Stimulated activated CD4-positive, alpha-beta T cell treated with anti-CD3 and anti-CD28 coated beads, Interleukin-12 subunit alpha, Interleukin-12 subunit beta, amount 100 ng/mL, for 24 hours (primary cell): ENCODE measurements at regions not wholly inside any gene's neighbourhood (a gene's known extent, or its start where the extent isn't known, plus 50 kb on each side); places are given as distances from the start of the nearest gene placed in this dataset.

Experiments
- DNase-seq, 2 experiments: peaks; one replicate each; pipeline ENCODE4 v3.0.0-alpha.2; 2020; ENCODE audit warnings: low read depth in 2 of 2

GRCh38 chr19:31706691-31707620 is 357.7 kb upstream of the TSHZ3 start:
- DNase-seq, result no peak

DNA sequence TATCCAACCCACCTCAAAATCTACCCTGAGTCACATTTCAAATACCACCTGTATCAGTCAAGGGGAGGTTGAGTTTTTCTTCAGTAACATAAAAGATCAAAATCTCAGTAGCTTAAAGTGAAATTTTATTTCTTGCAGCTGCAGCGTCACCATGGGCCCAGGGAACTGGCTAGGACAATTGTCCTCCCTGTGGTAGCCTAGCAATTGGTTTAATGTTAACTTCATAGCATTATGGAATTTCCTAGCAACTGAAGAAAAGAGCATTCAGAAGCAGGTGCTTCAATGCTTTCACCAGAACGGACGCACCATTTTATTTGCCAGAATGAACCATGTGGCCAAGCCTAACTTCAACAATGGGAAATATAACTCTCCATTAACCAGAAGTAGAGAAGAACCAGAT is 359.3 kb upstream of the TSHZ3 start:
- DNase-seq, result no peak

DNA sequence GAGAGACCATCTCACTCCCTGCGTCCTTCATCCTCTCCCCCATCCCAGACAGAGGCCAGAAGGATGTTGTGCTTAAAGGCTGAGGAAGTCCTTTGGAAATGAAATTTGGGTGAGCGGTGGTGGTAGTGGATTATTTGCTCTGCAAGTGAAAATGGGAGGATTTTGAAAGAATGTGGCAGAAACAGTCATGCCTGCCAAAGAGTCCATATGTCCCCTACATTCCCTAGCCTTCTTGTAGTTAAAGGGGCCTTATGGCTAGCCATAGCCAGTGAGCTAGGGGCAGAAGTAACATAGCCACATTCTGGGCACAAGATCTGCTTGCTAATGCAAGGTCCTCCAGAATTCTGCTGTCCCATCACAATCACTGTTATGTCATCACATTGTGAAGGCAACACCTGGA is 360.2 kb upstream of the TSHZ3 start:
- no peak for DNase-seq

DNA sequence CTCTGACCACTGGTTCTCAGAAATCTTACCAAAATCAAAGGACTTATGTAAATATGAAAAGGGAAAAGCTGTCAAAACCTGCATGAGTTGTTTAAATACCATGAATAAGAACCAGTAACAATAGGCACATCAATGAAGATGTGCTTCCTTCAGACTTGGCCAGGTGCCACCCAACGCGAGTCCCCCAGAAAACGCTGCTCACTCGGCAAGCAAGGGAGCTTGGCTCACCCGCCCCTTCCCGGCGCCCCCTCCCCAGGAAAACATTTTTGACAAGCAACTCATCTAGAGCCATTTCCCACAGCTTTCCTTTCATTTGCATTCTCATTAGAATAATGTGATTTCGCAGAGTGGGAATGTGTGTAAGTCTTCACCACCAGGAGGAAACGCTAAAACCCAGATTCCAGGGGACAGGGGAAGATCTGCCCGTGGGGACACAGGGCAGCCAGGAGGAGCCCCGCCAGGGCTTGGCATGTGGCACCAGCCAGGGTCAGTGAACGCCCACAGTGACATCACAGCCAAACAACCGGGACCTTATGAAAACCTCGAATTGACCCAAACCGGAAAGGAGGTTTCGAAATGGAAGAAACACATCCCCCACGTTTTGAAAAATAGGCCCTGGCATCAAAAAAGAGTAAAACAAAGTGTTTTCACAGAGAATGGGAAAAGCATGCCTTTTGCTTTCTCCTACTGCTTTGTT is 366.2 kb upstream of the TSHZ3 start:
- DNase-seq, result no peak

- no peak for DNase-seq
Observed at GRCh38 chr19:31716826-31717225, 367.6 kb upstream of the TSHZ3 start.

DNA sequence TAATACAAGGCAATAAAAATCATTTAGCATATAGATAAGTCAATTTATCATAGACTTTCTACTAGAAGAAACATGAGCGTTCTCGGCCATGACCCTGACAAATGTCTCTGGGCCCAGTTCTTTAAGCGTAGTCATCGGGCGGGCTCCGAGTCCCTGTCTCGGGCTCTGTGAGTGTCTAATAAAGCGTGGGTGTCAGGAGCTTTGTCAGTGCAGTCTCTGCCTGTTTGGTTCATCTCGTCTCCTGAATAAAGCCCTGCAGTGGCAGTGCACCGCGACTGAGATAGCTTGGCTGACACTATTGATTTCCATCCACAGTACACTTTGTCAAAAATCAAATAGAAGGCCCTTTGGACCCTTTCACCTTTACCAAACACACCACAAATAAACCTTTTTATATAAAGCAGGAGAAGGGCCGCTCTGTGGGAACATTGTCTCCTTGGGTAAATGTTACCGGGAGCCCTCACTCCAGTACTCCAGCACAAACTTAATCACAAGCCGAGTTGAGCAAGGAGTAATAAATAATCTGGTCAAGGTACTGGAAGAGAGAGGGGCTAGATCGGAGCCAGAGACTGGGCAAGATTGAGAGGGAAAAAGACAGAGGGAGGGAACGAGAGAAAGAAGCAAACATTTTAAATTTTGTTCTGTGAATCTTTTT is 368.2 kb upstream of the TSHZ3 start:
- no peak for DNase-seq

DNA sequence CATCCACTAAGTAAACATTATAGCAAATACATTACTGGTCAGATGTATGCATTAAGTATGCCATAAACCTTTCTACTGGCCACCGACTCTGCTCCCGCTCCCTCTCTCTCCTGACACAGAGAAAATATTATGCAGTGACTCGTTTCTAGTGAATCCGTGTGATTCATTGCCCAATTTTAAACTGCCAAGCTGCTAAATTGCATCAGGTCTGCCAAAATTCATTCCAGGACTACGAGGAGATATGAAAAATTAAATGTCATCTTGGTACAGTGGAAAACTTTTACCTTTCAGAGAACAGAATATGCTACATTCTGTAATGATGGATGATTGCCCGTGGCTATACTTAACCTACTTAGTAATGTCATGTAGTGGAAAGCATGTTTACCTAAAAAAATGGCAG is 368.8 kb upstream of the TSHZ3 start:
- no peak for DNase-seq

DNA sequence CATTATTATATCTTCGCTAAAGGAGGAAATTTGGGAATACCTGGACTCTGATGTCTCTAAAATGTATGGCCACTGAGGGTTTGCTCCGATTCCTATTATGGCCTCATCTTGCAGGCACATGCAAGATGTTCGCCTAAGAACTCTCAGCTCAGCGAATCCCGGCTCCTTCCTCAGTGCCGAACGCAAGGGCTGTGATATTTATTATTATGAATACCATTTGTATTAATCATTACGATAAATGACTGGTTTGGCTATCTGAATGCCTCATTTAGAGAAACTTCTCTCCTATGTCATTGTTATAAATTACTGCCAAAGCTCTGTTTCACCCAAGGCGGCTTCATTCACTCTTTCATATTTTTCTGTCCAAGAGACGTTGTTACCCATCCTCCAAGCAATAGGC is 369.7 kb upstream of the TSHZ3 start:
- no peak for DNase-seq

- no peak for DNase-seq
Observed at GRCh38 chr19:31723101-31723500, 373.9 kb upstream of the TSHZ3 start.

- no peak for DNase-seq
Observed at GRCh38 chr19:31725051-31725450, 375.8 kb upstream of the TSHZ3 start.

DNA sequence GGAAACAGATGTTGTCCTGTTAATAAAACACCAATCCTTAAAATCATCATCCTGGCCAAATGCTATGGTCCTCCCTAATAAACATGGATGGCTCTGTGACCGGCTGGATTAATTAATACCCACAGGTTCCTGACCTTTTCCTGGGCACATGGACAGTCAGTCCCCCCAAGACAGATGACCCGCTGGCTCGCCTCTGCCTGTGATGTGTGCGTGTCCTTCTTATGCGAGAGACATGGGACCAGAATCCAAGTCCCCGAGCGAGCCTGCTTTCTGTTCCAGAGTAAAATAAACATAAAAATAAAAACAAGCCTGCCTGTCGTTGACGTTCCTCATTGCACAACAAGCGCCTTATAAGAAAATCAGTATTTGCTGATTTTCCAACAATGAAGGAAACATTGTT is 378.3 kb upstream of the TSHZ3 start:
- DNase-seq, result no peak

GRCh38 chr19:31730270-31730669 is 381.0 kb upstream of the TSHZ3 start:
- DNase-seq, result no peak

- DNase-seq, result no peak
Observed at GRCh38 chr19:31733591-31733990, 384.4 kb upstream of the TSHZ3 start.

- DNase-seq, result no peak
Observed at GRCh38 chr19:31742249-31742648, 393.0 kb upstream of the TSHZ3 start.

GRCh38 chr19:31745731-31746130 is 396.5 kb upstream of the TSHZ3 start:
- DNase-seq, result no peak

DNA sequence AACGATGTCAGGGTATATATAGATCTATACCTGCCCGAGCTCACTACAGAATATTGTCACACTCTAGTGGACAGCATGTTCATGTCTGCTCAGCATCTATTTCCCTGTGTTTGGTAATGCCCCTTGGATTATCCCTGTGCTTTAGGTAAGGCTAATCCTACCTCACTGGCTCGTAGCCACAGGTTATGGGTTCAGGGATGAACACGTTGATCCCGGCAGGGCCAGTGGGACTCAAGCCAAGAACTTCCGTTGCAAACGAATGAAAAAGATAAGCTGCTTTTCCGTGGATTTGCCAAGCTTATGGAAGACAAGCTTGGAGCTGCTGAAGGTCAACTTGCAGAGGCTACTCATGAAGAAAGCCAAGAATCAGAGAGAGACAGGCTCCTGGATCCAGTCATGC is 400.0 kb upstream of the TSHZ3 start:
- DNase-seq, result no peak

GRCh38 chr19:31759359-31759758 is 410.1 kb upstream of the TSHZ3 start:
- no peak for DNase-seq

- no peak for DNase-seq
Observed at GRCh38 chr19:31761281-31761913, 412.2 kb upstream of the TSHZ3 start.

- DNase-seq, result no peak
Observed at GRCh38 chr19:31770223-31770622, 421.0 kb upstream of the TSHZ3 start.

- no peak for DNase-seq
Observed at GRCh38 chr19:31772915-31773314, 423.7 kb upstream of the TSHZ3 start.

DNA sequence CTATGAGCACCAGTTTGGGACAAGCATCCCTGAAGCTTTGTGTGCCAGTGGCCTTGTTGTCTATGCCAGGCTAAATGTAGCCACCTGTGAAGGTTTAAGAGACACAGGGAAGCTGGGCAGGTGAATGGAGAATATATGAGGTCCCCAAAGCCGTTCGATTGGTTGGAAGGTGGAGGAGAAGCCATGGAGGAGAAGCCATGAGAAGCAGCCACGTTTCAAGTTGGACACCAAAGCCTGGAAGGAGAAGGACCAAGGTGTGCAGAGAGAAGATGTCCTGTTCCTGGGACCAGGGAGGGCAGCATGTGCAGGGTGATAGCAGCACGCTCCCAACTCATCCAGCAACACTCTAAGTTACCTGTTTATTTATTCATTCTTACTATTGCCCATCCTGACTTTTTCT is 432.3 kb upstream of the TSHZ3 start:
- DNase-seq, result no peak

- no peak for DNase-seq
Observed at GRCh38 chr19:31783592-31783991, 434.4 kb upstream of the TSHZ3 start.
